ENCODE measurements at regions not wholly inside any gene's neighbourhood (a gene's known extent, or its start where the extent isn't known, plus 50 kb on each side); places are given as distances from the start of the nearest gene placed in this dataset.

DNA sequence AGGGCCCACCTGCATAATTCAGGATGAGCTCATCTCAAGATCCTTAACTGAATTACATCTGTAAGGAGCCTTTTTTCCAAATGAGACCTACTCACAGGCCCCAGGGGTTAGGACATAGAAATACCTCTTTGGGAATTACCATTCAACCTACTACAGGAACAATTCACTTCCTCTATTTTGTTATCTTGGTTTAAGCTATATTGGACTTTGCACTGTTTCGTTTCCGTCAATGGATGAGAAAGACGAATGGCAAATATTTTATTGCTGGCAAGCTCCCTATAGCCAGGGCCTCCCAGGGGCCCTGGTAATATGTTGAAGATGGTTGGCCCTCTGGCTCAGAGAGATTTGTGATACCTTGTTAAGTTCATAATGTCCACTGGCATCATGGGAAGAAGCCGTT lies 384.2 kb upstream of the DUSP10 start:
- H3K9me3 ChIP-seq = no peaks in the 10 kb centered on the region
- H3K4me3 ChIP-seq = no peak overlapping the region
- TF ChIP-seq POLR2A (IDR thresholded peaks at IDR 0.05) = no peak
- TF ChIP-seq, protein P1, sequence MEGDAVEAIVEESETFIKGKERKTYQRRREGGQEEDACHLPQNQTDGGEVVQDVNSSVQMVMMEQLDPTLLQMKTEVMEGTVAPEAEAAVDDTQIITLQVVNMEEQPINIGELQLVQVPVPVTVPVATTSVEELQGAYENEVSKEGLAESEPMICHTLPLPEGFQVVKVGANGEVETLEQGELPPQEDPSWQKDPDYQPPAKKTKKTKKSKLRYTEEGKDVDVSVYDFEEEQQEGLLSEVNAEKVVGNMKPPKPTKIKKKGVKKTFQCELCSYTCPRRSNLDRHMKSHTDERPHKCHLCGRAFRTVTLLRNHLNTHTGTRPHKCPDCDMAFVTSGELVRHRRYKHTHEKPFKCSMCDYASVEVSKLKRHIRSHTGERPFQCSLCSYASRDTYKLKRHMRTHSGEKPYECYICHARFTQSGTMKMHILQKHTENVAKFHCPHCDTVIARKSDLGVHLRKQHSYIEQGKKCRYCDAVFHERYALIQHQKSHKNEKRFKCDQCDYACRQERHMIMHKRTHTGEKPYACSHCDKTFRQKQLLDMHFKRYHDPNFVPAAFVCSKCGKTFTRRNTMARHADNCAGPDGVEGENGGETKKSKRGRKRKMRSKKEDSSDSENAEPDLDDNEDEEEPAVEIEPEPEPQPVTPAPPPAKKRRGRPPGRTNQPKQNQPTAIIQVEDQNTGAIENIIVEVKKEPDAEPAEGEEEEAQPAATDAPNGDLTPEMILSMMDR (IDR thresholded peaks at IDR 0.05) = no peak
- H3K4me1 ChIP-seq = no peaks in the 10 kb centered on the region
- no peaks in the 10 kb centered on the region for H3K27me3 ChIP-seq
- intact Hi-C loops (cut with DNase I; ENCODE audit: low total_unique reads) = no loop called here
- no peak for DNase-seq
- H3K36me3 ChIP-seq = no peaks in the 10 kb centered on the region
- no peak overlapping the region for H3K27ac ChIP-seq

DNA sequence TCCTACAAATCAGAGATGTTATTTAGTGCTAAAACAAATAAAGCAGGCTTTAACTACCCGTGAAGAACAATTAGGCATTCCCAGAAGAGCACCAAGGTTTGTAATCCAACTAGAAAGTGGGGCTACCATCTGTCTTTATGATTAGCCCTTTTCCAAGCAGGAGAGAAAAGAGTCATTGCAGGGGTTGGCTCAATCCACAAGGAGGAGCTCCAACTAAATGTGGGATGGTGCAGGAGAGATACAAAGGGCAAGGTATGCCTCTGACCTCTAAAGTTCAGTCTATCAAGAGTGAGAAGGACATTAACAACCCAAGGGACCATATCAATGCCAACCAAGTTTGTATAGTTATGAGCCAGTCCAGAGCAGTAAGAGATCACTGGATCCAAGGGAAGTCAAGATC lies 382.7 kb upstream of the DUSP10 start:
- Histone ChIP-seq H3K27me3 (no peaks in the 10 kb centered on the region), H3K4me3 (no peak overlapping the region), H3K27ac (no peak overlapping the region), H3K4me1 (no peaks in the 10 kb centered on the region), H3K9me3 (no peaks in the 10 kb centered on the region), H3K36me3 (no peaks in the 10 kb centered on the region)
- no peak for DNase-seq
- intact Hi-C loops (cut with DNase I; ENCODE audit: low total_unique reads) = no loop called here
- no peak for TF ChIP-seq POLR2A (IDR thresholded peaks at IDR 0.05)
- TF ChIP-seq, protein P1 (IDR thresholded peaks at IDR 0.05) = no peak

DNA sequence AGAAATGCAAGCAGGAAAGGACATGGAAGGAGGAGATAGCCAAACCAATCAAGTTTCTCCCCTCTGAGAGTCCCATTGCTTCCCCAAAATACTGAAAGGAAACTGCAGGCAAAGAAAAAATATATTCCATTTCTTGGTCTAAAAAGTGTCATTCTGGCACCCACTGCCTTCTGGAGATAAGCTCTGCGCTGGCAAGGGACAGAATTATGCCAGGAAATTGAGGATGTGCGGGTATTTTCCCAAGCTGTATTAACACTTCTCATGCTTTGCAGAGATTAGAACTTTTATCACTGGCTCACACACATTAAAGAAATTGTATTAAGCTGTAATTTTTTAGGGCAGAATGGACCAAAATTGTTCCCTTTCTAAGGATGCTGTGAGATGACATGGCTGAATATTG lies 381.2 kb upstream of the DUSP10 start:
- H3K27ac ChIP-seq = no peak overlapping the region
- H3K27me3 ChIP-seq = no peaks in the 10 kb centered on the region
- no peak for DNase-seq
- H3K36me3 ChIP-seq = no peaks in the 10 kb centered on the region
- intact Hi-C loops (cut with DNase I; ENCODE audit: low total_unique reads) = no loop called here
- no peaks in the 10 kb centered on the region for H3K4me1 ChIP-seq
- no peak for TF ChIP-seq POLR2A (IDR thresholded peaks at IDR 0.05)
- TF ChIP-seq, protein P1 (IDR thresholded peaks at IDR 0.05) = no peak
- no peak overlapping the region for H3K4me3 ChIP-seq
- no peaks in the 10 kb centered on the region for H3K9me3 ChIP-seq

DNA sequence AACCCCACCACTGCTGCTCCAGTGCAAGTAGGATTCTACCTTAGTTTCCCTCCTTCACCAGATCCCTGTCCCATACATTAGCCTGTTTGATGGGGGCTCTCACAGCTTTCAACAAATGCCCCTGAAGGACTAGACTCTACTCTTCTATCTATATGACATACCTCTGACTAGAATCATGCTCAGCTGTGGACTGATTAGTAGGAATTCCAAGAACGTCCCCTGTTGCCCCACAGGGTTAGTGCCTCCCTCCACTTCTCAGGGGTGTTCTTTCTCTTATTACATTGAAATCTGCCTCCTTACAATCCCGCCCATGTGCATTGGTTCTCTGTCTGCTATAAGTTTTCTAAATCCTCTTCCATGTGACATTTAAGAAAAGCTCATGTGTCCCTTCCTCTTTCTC lies 375.9 kb upstream of the DUSP10 start:
- Histone ChIP-seq H3K36me3 (no peaks in the 10 kb centered on the region), H3K27ac (no peak overlapping the region), H3K9me3 (no peaks in the 10 kb centered on the region), H3K4me3 (no peak overlapping the region), H3K4me1 (no peaks in the 10 kb centered on the region), H3K27me3 (no peaks in the 10 kb centered on the region)
- no peak for TF ChIP-seq POLR2A (IDR thresholded peaks at IDR 0.05)
- TF ChIP-seq, protein P1 (IDR thresholded peaks at IDR 0.05) = no peak
- DNase-seq = no peak
- intact Hi-C loops (cut with DNase I; ENCODE audit: low total_unique reads) = no loop called here

DNA sequence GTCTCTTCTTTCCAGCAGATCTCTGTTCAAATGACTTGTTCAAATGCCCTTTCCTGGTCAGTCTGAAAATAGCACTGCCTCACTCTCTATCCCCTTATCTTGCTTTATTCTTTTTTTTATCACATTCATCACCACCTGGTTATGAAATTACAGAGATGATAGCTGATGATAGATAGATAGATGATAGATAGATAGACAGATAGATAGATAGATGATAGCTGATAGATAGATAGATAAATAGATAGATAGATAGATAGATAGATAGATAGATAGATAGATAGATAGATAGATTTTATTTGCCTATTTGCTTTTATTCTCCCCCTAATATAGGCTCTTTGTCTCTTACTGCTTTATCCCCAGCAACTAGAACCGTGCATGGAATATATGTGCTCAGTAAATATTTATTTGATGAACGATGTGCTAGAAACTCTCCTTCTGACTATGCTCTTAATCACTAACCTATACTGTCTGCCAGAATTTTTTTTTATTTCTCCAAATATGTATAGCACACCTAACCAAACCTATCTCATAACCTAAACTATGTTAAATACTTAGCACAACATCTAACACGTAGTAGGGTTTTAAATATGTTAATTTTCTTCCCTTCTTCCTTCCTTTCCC lies 372.8 kb upstream of the DUSP10 start:
- H3K4me1 ChIP-seq = no peaks in the 10 kb centered on the region
- H3K9me3 ChIP-seq = no peaks in the 10 kb centered on the region
- no peak for DNase-seq
- H3K27ac ChIP-seq = no peak overlapping the region
- no peak for TF ChIP-seq POLR2A (IDR thresholded peaks at IDR 0.05)
- TF ChIP-seq, protein P1 (IDR thresholded peaks at IDR 0.05) = no peak
- H3K27me3 ChIP-seq = no peaks in the 10 kb centered on the region
- H3K4me3 ChIP-seq = no peak overlapping the region
- H3K36me3 ChIP-seq = no peaks in the 10 kb centered on the region
- intact Hi-C loops (cut with DNase I; ENCODE audit: low total_unique reads) = no loop called here

Data from uterus (tissue), 3 donors.